Neural cell (in vitro differentiated cells): ENCODE measurements at regions not wholly inside any gene's neighbourhood (a gene's known extent, or its start where the extent isn't known, plus 50 kb on each side); places are given as distances from the start of the nearest gene placed in this dataset.

ENCODE experiments used
- CTCF ChIP-seq: fragments of 450-650 bp; IDR thresholded peaks from 2 replicates; pipeline ENCODE4 v1.5.1; 2014; ENCODE audit warnings: antibody characterized with exemption, mild to moderate bottlenecking, moderate library complexity; ENCODE audit not compliant: poor library complexity, severe bottlenecking
- EZH2 ChIP-seq: fragments of 200-600, 300-800 bp; shearing (Covaris generic), sonication (generic); IDR thresholded peaks from 2 replicates; pipeline ENCODE4 v1.6.1; 2014; ENCODE audit warnings: antibody characterized with exemption, low read length, borderline replicate concordance, mild to moderate bottlenecking; ENCODE audit not compliant: insufficient read depth, poor library complexity, severe bottlenecking
- TF ChIP-seq, protein P1 (sequence below): IDR thresholded peaks from 2 replicates; pipeline ENCODE4 v1.6.1; 2012; ENCODE audit warnings: borderline replicate concordance

GRCh38 chr1:90616395-90616794 is 100.7 kb downstream of the BARHL2 start:
- TF ChIP-seq CTCF (no peak), EZH2 (no peak)
- TF ChIP-seq, protein P1, sequence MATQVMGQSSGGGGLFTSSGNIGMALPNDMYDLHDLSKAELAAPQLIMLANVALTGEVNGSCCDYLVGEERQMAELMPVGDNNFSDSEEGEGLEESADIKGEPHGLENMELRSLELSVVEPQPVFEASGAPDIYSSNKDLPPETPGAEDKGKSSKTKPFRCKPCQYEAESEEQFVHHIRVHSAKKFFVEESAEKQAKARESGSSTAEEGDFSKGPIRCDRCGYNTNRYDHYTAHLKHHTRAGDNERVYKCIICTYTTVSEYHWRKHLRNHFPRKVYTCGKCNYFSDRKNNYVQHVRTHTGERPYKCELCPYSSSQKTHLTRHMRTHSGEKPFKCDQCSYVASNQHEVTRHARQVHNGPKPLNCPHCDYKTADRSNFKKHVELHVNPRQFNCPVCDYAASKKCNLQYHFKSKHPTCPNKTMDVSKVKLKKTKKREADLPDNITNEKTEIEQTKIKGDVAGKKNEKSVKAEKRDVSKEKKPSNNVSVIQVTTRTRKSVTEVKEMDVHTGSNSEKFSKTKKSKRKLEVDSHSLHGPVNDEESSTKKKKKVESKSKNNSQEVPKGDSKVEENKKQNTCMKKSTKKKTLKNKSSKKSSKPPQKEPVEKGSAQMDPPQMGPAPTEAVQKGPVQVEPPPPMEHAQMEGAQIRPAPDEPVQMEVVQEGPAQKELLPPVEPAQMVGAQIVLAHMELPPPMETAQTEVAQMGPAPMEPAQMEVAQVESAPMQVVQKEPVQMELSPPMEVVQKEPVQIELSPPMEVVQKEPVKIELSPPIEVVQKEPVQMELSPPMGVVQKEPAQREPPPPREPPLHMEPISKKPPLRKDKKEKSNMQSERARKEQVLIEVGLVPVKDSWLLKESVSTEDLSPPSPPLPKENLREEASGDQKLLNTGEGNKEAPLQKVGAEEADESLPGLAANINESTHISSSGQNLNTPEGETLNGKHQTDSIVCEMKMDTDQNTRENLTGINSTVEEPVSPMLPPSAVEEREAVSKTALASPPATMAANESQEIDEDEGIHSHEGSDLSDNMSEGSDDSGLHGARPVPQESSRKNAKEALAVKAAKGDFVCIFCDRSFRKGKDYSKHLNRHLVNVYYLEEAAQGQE = no peak
